A673 (cell line): ENCODE measurements at regions not wholly inside any gene's neighbourhood (a gene's known extent, or its start where the extent isn't known, plus 50 kb on each side); places are given as distances from the start of the nearest gene placed in this dataset.

Source experiments
- BruUV-seq: library from RNA; stranded (reverse); fragments of 400-500 nt; replicated peaks from 2 replicates; lab custom pipeline; 2021; lab: Mats Ljungman, UMichigan
- CTCF ChIA-PET: fragments of 300-600 bp; sonication (Branson Sonifier 250); formaldehyde crosslinking; loops from one replicate; lab custom pipeline; 2022; ENCODE audit warnings: antibody characterized with exemption; lab: Charles Lee
- POLR2A ChIA-PET: fragments of 300-600 bp; sonication (Branson Sonifier 250); formaldehyde crosslinking; loops from one replicate; lab custom pipeline; 2022; ENCODE audit warnings: antibody characterized with exemption; ENCODE audit not compliant: low non-redundant PET; lab: Charles Lee
- DNase-seq: peaks from one replicate; pipeline ENCODE4 v3.0.0-alpha.2; 2015; ENCODE audit warnings: low spot score
- H3K27ac ChIP-seq: fragments of 200-600 bp; sonication (generic); 2 replicates; pipeline ENCODE4 v1.5.1; 2016; ENCODE audit warnings: mixed run types, low read depth, mild to moderate bottlenecking, mixed read lengths, antibody characterized with exemption, low read length; ENCODE audit not compliant: poor library complexity, severe bottlenecking
- H3K27me3 ChIP-seq: fragments of 200-600 bp; sonication (generic); replicated peaks from 2 replicates; pipeline ENCODE4 v1.6.1; 2017; ENCODE audit warnings: mixed run types, low read depth, mild to moderate bottlenecking, mixed read lengths, antibody characterized with exemption, low read length; ENCODE audit not compliant: insufficient read depth, poor library complexity
- H3K36me3 ChIP-seq: fragments of 200-600 bp; sonication (generic); 2 replicates; pipeline ENCODE4 v1.6.1; 2016; ENCODE audit warnings: mixed run types, mild to moderate bottlenecking, mixed read lengths, antibody characterized with exemption, low read length; ENCODE audit not compliant: insufficient read depth, poor library complexity, severe bottlenecking
- H3K4me1 ChIP-seq: fragments of 200-600 bp; sonication (generic); 2 replicates; pipeline ENCODE4 v1.6.1; 2017; ENCODE audit warnings: mixed run types, mild to moderate bottlenecking, mixed read lengths, antibody characterized with exemption, low read length; ENCODE audit not compliant: insufficient read depth, poor library complexity, severe bottlenecking
- H3K4me3 ChIP-seq: fragments of 200-600 bp; sonication (generic); 2 replicates; pipeline ENCODE4 v1.5.1; 2016; ENCODE audit warnings: low read depth, mixed run types, mild to moderate bottlenecking, mixed read lengths, low read length; ENCODE audit not compliant: poor library complexity, severe bottlenecking
- H3K9me3 ChIP-seq: fragments of 200-600 bp; sonication (generic); 2 replicates; pipeline ENCODE4 v1.6.1; 2016; ENCODE audit warnings: mixed run types, low read depth, mild to moderate bottlenecking, mixed read lengths, antibody characterized with exemption, low read length; ENCODE audit not compliant: poor library complexity, severe bottlenecking
- EZH2 ChIP-seq: fragments of 200-600 bp; sonication (generic); IDR thresholded peaks from 2 replicates; pipeline ENCODE4 v1.6.1; 2017; ENCODE audit warnings: borderline replicate concordance, low read depth, mild to moderate bottlenecking, mixed read lengths, antibody characterized with exemption, low read length; ENCODE audit not compliant: poor library complexity, severe bottlenecking
- intact Hi-C: fragments of 100-400 bp; cut with micrococcal nuclease; formaldehyde crosslinking; loops from one replicate; pipeline ENCODE4 v1.10.0; 2022; ENCODE audit not compliant: unreplicated experiment
- TF ChIP-seq, protein P1 (sequence below): fragments of 300-800, 200-600 bp; sonication (generic); conservative IDR thresholded peaks from 2 replicates; pipeline ENCODE4 v1.5.1; 2017; ENCODE audit warnings: low read depth, mild to moderate bottlenecking, antibody characterized with exemption, low read length, moderate library complexity, mixed read lengths

DNA sequence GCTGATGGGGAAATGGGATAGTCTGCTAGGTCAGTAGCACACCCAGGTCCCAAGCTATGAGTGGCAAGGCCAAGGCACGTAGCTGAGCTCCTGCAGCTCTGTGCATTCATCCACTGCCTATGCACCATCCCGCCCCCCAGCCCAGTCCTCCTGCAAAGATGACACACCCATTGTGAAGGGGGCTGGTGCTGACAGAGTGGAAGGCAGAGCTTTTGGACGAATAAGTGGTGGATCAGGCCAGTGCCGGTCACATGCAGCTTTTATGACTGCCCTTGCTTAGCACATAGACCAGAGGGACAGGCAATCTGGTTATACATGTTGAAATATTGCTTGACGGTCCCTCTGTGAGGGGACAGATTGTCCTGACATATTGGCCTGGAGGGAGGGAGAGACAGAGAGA lies 494.3 kb downstream of the PTPRU start:
- Histone ChIP-seq H3K27me3 (no peaks in the 10 kb centered on the region), H3K36me3 (no peaks in the 10 kb centered on the region), H3K4me1 (no peaks in the 10 kb centered on the region), H3K4me3 (no peak overlapping the region), H3K9me3 (no peaks in the 10 kb centered on the region), H3K27ac (no peak overlapping the region)
- CTCF ChIA-PET, result no interaction called here
- intact Hi-C loops, result no loop called here
- no TSS peak for BruUV-seq
- DNase-seq, result no peak
- TF ChIP-seq, protein P1, sequence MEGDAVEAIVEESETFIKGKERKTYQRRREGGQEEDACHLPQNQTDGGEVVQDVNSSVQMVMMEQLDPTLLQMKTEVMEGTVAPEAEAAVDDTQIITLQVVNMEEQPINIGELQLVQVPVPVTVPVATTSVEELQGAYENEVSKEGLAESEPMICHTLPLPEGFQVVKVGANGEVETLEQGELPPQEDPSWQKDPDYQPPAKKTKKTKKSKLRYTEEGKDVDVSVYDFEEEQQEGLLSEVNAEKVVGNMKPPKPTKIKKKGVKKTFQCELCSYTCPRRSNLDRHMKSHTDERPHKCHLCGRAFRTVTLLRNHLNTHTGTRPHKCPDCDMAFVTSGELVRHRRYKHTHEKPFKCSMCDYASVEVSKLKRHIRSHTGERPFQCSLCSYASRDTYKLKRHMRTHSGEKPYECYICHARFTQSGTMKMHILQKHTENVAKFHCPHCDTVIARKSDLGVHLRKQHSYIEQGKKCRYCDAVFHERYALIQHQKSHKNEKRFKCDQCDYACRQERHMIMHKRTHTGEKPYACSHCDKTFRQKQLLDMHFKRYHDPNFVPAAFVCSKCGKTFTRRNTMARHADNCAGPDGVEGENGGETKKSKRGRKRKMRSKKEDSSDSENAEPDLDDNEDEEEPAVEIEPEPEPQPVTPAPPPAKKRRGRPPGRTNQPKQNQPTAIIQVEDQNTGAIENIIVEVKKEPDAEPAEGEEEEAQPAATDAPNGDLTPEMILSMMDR, result no peak
- TF ChIP-seq EZH2, result no peak
- POLR2A ChIA-PET, result no interaction called here

DNA sequence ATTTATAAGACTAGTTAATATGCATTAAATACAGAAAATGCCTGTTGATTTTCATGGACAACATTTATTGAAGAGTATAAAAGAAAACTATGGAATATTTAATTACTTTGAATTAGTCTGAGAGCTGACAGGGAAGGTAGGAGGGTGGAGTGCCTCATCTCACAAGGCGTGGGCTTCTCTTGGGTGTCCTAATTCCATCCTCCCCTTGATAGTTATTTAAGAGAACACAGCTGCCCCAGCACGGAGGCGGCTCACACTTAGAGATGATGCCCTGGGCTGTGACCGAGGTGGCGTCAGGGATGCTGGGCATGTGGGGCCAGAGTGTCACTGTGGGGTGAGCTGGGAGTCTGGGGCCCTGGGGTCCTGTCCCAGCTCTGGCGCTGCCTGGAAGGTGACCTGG lies 493.0 kb downstream of the PTPRU start:
- no peak overlapping the region for H3K27ac ChIP-seq
- H3K9me3 ChIP-seq, result no peaks in the 10 kb centered on the region
- no peak for TF ChIP-seq EZH2
- TF ChIP-seq, protein P1, result no peak
- H3K4me3 ChIP-seq, result no peak overlapping the region
- DNase-seq, result no peak
- ChIA-PET POLR2A (no interaction called here), CTCF (no interaction called here)
- intact Hi-C loops, result no loop called here
- no peaks in the 10 kb centered on the region for H3K4me1 ChIP-seq
- BruUV-seq, result no TSS peak
- no peaks in the 10 kb centered on the region for H3K27me3 ChIP-seq
- H3K36me3 ChIP-seq, result no peaks in the 10 kb centered on the region

DNA sequence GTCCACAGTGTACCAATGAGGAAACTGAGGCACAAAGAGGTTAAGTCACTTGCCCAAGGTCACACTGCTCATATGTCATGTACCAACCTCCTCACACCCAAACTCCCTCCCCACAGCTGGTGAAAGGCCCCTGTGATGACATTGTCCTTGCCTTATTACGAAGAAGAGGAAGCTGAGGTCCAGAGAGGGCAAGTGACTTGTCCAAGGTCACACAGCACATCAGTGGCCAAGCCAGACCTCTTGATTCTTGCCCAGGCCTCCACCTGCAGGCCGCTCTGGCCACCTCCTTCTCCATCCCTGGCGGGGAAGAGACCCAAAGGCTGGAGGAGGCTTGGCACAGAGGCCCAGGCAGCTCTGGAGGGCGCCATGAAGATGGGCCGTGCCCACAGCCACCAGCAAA lies 492.4 kb downstream of the PTPRU start:
- Histone ChIP-seq H3K4me3 (no peak overlapping the region), H3K27me3 (no peaks in the 10 kb centered on the region), H3K4me1 (no peaks in the 10 kb centered on the region), H3K36me3 (no peaks in the 10 kb centered on the region), H3K9me3 (no peaks in the 10 kb centered on the region), H3K27ac (no peak overlapping the region)
- TF ChIP-seq, protein P1, result no peak
- no peak for TF ChIP-seq EZH2
- ChIA-PET POLR2A (no interaction called here), CTCF (no interaction called here)
- no peak for DNase-seq
- intact Hi-C loops, result no loop called here
- no TSS peak for BruUV-seq
